Stimulated activated CD4-positive, alpha-beta T cell treated with anti-CD3 and anti-CD28 coated beads, Interleukin-1b, Interleukin-23, amount 100 ng/mL, for 48 hours (primary cell): ENCODE measurements at regions not wholly inside any gene's neighbourhood (a gene's known extent, or its start where the extent isn't known, plus 50 kb on each side); places are given as distances from the start of the nearest gene placed in this dataset.
A peak's percentile ranks its signal among the peaks of the same experiment; 100 is the strongest.

Source experiments
- DNase-seq: peaks from one replicate; pipeline ENCODE4 v3.0.0-alpha.2; 2020

DNA sequence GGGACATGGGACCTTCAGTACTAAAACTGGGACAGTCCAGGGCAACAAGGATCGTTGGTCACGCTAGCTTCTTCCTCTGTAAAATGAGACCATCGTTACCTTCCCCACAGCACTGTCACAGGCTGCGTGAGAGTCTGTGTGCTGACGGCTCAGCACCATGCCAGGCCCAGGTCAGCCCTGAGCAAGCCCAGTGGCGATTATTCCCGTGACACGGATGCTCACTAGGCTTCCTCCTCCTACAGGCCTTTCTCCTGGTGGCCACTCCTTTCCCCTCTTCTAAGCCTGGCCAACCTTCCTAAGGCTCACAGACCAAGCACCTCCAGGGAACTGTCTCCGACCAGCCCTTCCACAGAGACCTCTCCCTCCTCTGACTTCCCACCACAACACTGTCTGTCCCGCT is 69.3 kb upstream of the RUNX3 start:
- no peak for DNase-seq

DNA sequence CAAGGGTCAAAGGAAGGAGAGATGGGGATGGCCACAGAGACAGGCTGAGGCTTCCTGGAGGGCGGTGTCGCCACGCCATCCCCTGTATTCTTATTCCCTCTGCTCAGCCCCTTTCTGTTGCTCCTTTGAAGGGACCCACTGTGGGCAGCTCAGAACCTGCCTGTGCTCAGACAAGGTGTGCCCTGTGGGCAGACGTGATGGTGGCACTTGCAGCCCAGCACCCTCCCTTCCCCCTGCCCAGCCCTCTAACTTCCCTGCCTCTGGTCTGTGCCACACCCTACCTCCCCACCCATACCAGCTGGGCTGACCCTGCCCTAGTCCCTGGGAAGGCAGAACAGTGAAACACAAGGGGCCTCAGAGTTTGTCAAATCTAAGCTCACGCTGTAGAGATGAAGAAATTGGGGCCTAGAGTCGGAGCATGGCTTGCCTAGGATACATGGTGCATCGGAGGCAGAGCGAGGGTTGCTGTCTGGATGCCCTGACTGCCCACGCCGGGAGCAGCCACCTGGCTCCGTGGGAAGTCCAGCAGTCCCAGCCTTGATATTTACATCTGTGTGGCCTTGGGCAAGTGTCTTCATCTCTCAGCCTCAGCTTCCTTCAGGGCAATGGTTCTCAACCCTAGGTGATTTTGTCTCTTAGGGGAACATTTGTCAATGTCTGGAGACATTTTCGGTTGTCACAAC is 68.6 kb upstream of the RUNX3 start:
- no peak for DNase-seq

DNA sequence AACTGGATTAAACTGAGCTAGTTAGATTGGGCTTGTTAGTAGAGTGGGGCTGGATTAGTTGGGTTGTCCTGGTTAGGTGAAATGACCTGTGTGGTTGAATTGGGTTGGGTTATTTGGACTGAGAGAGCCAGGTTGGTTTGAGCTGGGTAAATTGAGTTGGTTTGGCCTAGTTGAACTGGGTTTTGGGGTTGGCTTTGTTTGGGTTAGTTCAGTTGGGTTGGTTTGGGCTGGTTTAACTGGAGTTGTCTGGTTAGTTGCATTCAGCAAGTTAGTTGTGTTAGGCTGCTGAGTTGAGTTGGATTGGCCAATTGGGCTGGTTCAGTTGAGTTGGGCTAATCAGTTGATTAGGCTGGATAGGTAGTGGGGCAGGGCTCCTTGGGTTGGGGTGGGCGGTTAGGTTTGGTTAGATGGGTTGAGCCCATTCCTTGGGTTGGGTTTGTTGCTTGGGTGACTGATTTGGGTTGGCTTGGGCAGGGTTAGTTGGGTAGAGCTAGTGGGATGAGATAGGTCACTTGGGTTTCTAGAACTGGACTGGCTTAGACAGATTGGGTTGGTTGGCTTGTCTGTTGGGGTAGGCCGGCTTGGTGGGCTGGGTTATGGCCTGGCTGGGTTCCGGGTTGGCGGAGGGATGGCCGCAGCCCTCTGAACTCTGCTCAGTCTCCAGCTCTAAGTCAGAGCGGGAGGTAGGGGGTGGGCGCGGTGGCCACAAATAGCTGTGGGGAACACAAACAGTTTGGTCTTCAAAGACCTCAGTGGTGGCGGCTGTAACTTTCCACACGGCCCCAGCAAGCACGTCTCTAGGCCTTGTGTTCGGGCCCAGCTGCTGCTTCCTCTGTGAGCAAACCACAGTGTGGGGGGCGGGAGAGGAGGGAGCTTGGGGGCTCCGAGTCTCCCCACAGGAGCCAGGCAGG is 67.2 kb upstream of the RUNX3 start:
- DNase-seq: no peak

DNA sequence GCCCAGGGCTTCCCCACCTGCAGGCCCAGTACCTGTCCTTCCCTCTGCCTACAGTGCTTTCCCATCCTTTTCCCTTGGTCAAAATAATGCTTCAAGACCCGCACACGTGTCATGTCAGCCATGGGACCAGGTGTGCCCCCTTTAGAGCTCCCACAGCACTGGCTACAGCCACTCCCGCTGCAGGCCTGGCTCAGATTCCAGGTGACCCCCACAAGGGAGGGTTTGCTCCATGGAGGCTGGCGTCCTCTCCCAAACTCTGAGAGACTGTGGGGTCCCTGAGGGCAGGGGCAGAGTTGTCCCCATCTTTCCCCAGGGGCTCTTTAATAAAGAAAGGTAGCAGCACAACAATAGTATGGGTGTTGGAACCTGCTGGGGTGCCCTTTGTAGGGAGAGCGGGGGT is 66.4 kb upstream of the RUNX3 start:
- DNase-seq: no peak

DNA sequence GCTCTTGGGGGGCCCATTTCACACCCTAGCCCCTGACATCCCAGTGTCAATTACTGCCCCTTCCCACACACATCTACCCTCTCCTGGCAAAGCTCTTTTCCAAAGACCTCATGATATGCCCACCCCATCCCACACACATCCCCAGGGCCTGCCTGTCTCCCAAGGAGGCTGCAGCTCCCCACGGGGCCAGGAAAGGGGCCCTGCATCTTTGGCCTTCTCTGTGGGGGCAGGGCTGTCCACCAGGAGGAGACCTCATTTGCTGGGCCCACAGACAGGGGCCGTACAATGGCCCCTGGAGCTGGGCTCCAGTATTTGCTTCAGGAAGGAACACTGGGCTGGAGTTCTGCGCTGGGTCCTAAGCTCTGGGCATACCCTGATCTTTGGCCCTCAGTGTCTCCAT is 65.6 kb upstream of the RUNX3 start:
- DNase-seq: no peak

DNA sequence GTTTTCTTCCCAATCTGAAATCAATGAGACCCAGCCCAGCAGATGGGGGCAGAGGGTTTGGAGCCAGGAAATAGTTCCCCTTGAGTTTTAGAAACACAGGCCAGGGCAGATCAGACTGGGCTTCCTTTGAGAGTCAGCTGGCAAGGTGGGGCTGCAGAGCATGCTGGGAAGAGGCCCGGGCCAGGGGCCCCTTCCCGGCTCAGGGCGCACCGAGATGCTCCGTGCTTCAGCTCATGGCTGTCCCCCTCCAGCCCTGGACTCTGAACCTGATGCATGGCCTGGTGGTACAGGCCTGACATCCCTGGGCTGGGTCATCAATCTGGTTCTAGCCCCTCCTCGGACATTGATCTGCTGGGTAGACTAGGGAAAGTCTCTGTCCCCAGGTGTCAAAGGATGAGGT is 65.1 kb upstream of the RUNX3 start:
- DNase-seq: no peak

DNA sequence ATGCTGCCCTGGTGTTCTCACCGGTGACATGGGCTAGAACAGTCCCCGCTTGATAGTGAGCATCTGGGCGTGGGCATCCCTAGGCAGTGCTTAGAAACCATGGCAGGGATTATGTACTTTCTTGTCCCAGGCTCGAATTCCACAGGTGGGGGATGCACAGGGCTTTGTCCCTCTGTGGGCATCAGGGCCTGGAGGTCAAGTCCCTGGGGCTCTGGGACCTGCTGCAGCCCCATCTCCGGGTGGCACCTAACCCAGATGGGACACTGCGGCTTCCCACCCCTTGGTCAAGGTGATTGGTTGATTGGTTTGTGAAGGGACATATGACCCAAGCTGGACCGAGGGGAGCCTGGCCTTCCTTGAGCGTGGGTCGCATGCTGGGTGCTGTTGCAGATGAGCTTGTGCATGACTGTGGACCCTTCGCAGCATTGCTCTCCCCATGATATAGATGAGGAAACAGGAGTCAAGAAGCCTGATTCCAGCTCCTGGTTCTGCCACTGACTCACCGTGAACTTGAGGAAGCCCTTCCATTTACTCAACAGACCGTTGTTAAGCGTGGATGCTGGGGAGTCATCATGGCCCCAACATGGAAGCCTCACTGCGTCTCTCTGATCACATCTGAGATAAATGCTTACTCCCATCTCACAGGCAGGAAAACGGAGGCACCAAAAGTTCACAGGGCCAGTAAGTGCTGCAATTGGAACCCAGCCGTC is 64.0 kb upstream of the RUNX3 start:
- no peak for DNase-seq

DNA sequence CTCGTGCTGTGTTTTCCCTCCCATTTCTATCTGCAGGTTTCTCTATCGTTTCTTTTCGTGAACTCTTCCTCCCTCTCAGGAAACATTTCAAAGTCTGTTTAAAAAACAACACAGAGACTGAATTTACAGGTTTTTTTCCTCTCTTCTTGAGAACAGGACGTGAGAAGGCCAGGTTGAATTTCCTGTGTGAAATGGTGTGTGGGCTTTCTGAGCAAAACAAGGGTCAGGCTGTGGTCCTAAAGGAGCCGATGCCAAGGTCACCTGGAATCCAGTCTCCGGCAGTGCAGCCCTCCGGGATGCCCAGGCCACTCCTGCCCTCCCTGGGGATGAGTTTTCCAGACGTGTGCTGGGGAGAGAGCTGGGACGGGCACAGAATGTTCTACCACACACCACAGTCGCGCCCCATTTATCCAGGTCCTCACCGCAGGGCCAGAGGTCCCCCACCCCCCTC is 62.7 kb upstream of the RUNX3 start:
- no peak for DNase-seq

DNA sequence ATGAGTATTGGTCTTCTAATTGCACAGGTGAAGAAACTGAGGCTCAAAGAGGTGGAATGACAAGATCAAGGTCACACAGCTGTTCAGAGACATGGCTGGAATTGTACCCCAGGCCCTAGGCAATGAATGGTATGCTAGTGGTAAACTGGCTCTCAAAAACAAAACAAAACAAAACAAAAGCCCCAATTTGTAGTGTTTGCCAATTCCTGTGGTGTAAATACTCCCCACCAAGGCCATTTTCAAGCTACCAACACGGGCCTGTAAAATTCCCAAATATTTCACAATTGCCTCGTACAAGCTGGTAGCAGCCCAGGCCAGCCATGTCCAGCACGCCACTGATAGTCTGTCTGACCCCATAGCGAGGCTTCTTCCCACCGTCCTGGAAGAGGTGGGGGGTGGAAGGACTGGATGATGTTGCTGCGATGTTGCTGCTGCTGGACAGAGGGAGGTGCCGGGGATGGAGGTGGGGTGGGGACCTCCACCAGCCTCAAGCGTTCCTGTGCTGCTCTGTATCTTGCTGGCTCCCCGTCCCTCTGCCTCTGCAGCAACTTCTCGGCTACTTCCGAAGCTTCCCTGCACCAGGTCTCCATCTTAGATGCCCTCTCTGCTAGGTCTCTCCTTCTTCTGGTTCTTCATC is 62.2 kb upstream of the RUNX3 start:
- no peak for DNase-seq

DNA sequence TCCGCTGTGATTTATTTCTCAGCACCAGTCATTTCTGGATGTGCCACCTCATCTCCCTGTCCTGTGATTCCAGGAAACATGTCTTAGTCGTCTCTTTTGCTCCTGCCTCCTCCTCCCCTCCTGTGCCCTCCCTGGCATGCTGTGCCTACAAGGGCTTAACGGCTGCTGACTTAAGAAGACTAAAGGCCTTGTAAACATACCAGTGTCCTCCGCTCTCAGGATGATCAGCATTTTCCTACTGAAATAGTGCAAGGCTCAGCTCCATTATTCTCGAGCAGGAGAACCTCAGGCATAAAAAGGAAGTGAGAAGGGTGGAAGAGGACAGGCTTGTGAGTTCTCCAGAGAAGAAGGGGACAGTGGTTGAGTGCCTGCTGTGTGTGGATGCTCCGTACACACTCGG is 61.6 kb upstream of the RUNX3 start:
- peak; percentile 69 for DNase-seq

DNA sequence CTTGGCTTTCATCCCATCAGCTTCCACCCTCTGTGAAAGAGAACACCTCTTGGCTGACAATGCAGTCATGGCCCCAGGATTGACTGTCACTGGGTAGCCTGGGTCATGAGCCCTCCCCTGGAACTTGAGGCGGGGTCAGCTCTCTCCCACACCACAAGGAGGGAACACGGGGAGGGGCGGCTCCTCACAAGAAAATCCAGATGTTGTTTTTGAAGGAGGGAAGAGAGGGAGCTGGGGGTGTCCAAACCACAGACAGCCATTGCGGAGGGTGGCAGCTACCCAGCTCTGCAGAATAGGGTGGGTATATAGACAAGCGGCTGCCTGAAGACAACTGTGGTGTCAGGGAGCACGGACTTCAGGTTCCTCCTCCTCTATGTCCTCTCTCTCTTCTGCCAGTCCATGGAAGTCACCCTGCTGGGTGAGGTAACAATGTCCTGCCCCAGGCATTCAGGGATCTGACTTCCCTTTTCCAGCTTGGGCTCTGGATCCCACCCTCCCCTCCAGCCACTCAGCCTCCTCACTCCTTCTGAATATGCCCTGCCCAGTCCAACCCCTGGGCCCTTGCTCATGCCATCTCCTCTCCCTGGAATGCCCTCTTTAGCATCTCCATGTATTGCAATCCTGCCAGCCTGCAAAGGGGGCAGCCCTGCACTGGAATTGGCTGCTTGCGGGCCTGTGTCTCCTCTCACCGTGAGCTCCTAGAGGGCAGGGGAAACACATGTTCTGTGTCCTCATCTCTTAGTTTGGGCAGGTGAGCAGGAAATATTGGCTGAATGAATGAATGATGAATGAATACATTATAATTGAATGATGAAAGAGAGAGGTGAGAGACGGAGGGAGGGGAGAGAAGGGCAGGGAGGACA is 60.9 kb upstream of the RUNX3 start:
- DNase-seq: no peak

DNA sequence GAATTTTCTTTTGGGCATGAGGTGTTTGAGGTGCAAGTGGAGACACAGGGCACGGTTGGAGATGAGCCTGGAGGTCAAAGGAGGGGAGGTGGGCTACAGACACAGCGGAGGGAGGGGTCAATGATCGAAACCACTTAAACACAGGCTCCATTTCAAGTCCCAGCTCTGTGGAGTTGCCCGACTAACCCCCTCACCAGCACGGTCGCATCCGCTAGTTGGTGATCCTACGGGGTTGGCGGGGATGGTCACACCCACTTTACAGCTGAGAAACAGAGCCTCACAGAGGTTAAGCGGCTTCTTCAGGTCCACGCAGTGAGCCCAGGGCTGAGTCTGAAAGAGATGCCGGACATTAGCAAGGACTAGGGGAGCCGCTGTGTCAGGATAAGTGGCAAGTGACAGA is 60.1 kb upstream of the RUNX3 start:
- DNase-seq: no peak

DNA sequence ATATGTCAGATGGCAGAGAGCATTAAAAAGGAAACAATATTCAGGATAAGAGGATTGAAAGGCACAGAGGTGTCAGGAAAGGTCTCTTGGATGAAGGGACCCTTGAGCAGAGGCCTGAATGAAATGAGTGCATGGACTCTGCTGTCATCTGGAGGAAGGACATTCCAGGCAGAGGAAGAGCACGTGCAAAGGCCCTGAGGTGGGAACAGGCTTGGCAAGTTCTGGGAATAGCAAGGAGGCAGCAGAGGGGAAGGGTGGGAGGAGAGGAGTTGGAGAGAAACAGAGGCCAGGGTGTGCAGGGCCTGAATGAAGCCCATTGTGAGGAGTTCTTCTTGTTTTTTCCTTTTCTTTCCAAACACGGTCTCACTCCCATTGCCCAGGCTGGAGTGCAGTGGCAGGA is 59.0 kb upstream of the RUNX3 start:
- no peak for DNase-seq

DNA sequence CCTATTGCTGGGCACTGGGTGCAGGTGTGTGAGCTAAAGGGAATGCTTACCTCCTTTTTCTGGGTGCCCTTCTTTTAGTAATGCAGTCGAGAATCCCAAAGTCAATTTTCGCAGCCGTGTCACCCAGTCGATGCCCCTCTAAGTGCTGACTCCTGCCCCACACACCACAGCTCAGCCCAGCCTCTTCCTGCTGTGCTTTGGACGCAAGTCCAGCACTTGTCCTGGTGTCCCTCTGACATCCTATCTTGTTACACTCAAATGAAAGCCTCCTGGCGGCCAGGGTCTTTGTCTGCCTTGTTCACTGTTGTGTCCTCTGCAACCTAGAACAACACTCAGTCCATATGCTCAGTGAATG is 58.5 kb upstream of the RUNX3 start:
- no peak for DNase-seq

DNA sequence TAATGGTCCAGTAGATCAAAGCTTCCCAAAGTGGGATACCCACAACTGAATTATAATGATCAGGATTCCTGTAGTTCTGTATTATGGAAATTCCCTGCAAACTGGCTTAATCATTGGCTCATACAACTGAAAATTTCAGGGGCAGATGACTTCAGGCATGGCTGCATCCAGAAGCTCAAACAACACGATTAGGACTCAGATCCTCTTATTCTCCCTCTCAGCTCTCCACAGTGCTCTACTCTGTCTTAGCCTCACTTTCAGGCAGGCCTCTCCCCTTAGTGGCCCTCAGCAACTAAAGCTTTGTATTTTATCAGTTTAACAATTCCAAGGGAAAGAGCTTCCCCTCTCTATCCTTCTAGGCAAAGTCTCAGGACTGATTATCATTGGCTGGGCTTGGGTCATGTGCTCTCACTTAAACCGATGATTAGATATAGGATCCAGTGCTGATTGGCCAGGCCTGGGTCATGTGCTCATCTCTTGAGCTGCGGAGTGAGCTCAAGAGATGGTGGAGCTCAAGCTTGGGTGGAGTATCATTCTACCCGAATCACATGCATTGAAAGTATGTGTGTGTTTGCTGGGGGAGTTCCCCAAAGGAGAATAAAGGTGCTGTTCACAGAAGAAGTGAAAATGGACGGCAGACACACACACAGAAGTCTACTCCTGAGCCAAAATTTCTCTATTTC is 57.9 kb upstream of the RUNX3 start:
- peak; percentile 60 for DNase-seq

DNA sequence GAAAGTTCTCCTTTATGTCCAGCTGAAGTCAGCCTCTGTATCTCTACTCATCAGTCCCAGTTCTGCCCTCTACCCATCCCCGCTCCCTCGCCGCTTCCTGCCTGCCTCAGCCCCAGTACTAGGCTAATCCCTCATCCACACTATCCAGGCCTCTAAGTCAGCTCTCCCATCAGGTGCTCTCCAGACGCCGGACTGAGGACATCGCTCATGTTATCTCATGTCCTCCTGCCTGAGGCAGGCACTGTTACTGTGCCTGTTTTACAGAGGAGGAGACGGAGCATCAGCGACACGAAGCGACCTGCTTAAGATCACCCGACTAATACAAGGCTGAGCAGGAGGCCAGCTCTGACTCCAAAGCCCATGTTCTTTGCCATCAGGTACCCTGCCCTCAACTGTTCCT is 57.3 kb upstream of the RUNX3 start:
- no peak for DNase-seq

DNA sequence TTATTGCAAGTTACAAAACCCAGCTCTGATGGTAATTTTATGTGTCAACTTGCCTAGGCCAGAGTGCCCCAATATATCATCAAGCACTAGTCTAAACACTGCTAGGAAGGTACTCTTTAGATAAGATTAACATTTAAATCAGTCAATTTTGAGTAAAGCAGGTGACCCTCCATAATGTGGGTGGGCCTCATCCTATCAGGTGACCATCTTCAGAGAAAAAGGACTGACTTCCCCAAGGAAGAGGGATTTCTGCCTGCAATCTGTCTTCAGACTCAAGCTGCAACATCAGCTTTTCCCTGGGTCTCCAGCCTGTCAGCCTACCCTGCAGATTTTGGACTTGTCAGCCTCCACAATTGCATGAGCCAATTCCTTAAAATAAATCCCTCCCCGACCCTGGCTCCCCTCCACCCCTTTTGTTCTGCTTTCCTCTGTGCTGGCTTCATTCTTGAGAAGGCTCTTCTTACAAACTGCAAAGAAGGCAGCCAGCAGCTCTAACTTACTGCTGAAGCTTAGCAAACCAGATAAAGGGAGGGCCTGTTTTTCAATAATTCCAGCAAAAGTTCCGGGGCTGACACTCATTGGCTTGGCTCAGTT is 56.4 kb upstream of the RUNX3 start:
- DNase-seq: no peak

DNA sequence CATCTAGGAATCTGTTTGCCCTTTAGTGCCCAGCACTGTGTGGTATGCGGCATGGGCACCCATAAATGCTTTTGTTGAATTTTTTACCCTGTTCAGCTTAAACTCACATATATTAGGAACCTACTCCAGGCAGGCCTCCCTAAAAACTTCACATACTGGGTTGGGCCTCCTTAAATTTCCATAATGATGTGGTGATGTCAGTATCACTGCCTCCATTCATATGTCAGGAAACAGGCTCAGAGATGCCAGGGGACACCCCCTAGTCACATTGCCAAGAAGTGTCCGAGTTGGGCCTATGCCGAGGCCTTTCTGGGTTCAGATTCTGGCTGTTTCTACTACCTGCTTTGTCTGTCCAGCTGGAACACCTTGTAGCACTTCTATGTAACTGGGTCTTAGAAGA is 55.7 kb upstream of the RUNX3 start:
- DNase-seq: no peak

DNA sequence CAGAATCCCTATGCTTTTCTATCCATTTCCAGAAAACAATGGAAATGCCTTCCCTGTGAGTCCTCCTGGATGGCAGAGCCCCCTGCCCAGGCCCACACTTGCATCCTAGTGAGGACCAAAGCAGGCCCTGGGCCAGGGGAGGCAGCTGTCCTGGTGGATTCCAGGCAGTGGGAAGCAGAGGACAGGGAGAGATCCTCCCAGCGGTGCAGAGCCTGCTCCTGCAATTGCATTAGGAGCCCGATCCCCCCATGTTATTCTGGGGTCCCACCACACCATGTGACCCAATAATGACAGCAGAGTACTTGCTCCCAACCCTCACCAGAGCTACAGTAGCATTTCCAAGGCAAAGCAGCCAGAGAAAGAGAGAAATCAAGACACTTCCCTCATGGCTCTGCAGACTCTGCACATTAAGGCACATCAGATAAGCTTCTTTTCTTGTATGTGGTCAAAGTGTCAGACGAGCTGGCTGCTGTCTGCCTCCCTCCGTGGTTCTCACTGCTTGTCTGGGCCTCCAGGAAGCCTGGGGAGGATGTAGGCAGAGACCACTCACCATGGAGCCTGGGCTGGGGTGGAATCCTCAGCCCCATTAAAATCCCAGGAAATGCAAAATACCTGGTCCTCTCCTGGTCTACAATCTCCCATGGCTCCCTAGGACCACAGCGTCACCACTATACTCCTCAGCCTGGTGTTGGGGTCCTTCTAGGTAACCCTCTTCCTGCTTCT is 54.9 kb upstream of the RUNX3 start:
- no peak for DNase-seq

DNA sequence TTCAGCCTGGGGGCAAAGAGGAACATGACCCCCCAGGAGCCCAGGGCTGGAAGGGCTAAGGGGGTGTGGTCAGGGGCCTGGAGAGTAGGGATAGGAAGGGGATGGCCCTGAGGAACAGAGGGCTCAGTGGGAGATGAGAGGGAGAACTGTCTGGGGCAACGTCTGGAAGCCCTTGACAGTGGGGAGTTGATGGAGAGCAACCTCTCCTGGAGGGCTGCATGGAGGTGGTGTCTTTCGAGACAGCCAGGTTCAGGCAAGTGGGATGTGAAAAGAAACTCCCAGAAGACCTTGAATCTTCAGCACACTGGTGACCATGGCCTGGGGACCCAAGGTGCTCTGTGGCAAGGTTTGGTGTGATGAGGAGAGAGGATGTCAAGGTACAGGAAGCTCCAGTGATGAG is 54.2 kb upstream of the RUNX3 start:
- DNase-seq: no peak
